B cell (primary cell): ENCODE measurements at regions not wholly inside any gene's neighbourhood (a gene's known extent, or its start where the extent isn't known, plus 50 kb on each side); places are given as distances from the start of the nearest gene placed in this dataset.

Source experiments
- ATAC-seq: fragments of 200-7000 bp; cut with Tn5 transposase; one replicate; pipeline ENCODE4 v1.10.0; 2021; ENCODE audit warnings: low read depth, mild to moderate bottlenecking, moderate number of reproducible peaks, moderate library complexity
- CTCF ChIA-PET: fragments of 350-600 bp; sonication (Branson Sonifier 250); formaldehyde crosslinking; loops from one replicate; lab custom pipeline; 2021; ENCODE audit warnings: antibody characterized with exemption, inconsistent platforms; lab: Charles Lee
- POLR2A ChIA-PET: fragments of 350-600 bp; sonication (Branson Sonifier 250); formaldehyde crosslinking; loops from one replicate; lab custom pipeline; 2021; ENCODE audit warnings: antibody characterized with exemption; lab: Charles Lee
- DNase-seq: peaks from one replicate; pipeline ENCODE4 v3.0.0; 2013
- H2AFZ ChIP-seq: 2 replicates; pipeline ENCODE4 v1.6.1; 2012; ENCODE audit warnings: mild to moderate bottlenecking, low read depth, low read length; ENCODE audit not compliant: insufficient read depth, poor library complexity, severe bottlenecking
- H3K27ac ChIP-seq, 2 donors: 1 replicate in 1 of 2; 2 replicates in 1 of 2; pipeline ENCODE4 v1.5.1; 2012 to 2013; ENCODE audit warnings: low read length in 2 of 2, mild to moderate bottlenecking in 2 of 2, moderate library complexity in 1 of 2
- H3K27me3 ChIP-seq, 4 experiments: fragments of 200-600 bp in 1 of 4; sonication (generic) in 1 of 4; replicated peaks in 1 of 4; 1 replicate in 2 of 4; 2 replicates in 2 of 4; pipeline versions ENCODE4 v1.6.1 to v1.7.0; 2013 to 2016; ENCODE audit warnings: low read length in 3 of 4, mild to moderate bottlenecking in 2 of 4, mixed read lengths in 1 of 4, moderate library complexity in 1 of 4; ENCODE audit not compliant: insufficient read depth in 4 of 4, control insufficient read depth in 3 of 4; ENCODE audit errors: control extremely low read depth in 1 of 4
- H3K36me3 ChIP-seq, 2 experiments: replicated peaks in 1 of 2; 1 replicate in 1 of 2; 2 replicates in 1 of 2; pipeline versions ENCODE4 v1.6.1 to v1.7.1; 2013; ENCODE audit warnings: low read length in 1 of 2; ENCODE audit not compliant: insufficient read depth in 2 of 2, control insufficient read depth in 1 of 2; ENCODE audit errors: control extremely low read depth in 1 of 2, extremely low read depth in 1 of 2
- H3K4me1 ChIP-seq, 2 donors: fragments of 200-600 bp in 1 of 2; sonication (generic) in 1 of 2; 1 replicate in 1 of 2; 2 replicates in 1 of 2; pipeline versions ENCODE4 v1.5.1 to v1.6.1; 2013 to 2017; ENCODE audit warnings: low read length in 2 of 2; ENCODE audit not compliant: control insufficient read depth in 2 of 2, insufficient read depth in 2 of 2
- H3K4me2 ChIP-seq: replicated peaks from 2 replicates; pipeline ENCODE3; 2012; ENCODE audit warnings: mild to moderate bottlenecking, low read depth, low read length; ENCODE audit not compliant: poor library complexity, severe bottlenecking
- H3K4me3 ChIP-seq, 5 experiments: fragments of 200-600 bp in 1 of 5; sonication (generic) in 1 of 5; 1 replicate in 3 of 5; 2 replicates in 2 of 5; pipeline versions ENCODE4 v1.5.1 to v1.7.0; 2011 to 2016; ENCODE audit warnings: low read length in 4 of 5, mild to moderate bottlenecking in 4 of 5, low read depth in 2 of 5, control low read depth in 1 of 5, moderate library complexity in 1 of 5; ENCODE audit not compliant: insufficient read depth in 1 of 5; ENCODE audit errors: control extremely low read depth in 1 of 5, extremely low read depth in 1 of 5
- H3K79me2 ChIP-seq: fragments of 200-600 bp; sonication (generic); one replicate; pipeline ENCODE4 v1.6.0; 2016; ENCODE audit warnings: low read length; ENCODE audit not compliant: control insufficient read depth, insufficient read depth
- H3K9ac ChIP-seq: fragments of 200-600 bp; sonication (generic); 2 replicates; pipeline ENCODE4 v1.6.1; 2017; ENCODE audit warnings: mild to moderate bottlenecking, low read length, moderate library complexity
- H3K9me3 ChIP-seq, 3 donors: one replicate each; pipeline versions ENCODE4 v1.6.1 to v1.7.1; 2013; ENCODE audit warnings: low read length in 2 of 3; ENCODE audit not compliant: control insufficient read depth in 2 of 3, insufficient read depth in 1 of 3; ENCODE audit errors: control extremely low read depth in 1 of 3
- H4K20me1 ChIP-seq: 2 replicates; pipeline ENCODE4 v1.6.0; 2012; ENCODE audit warnings: mild to moderate bottlenecking, low read length; ENCODE audit not compliant: insufficient read depth, control insufficient read depth, poor library complexity, severe bottlenecking
- H3K27ac Mint-ChIP-seq: one replicate; pipeline ENCODE4 v1.8.0; 2021; ENCODE audit warnings: mixed read lengths
- H3K27me3 Mint-ChIP-seq: one replicate; pipeline ENCODE4 v1.8.0; 2021; ENCODE audit warnings: mixed read lengths
- H3K4me1 Mint-ChIP-seq: one replicate; pipeline ENCODE4 v1.8.0; 2021; ENCODE audit warnings: mixed read lengths
- H3K4me3 Mint-ChIP-seq: one replicate; pipeline ENCODE4 v1.8.0; 2021; ENCODE audit warnings: mixed read lengths
- H3K9me3 Mint-ChIP-seq: one replicate; pipeline ENCODE4 v1.8.0; 2022; ENCODE audit warnings: mixed read lengths; ENCODE audit not compliant: insufficient read depth
- CTCF ChIP-seq: fragments of 200-600 bp; IDR thresholded peaks from one replicate; pipeline ENCODE4 v1.8.0; 2022; ENCODE audit warnings: antibody characterized with exemption, mild to moderate bottlenecking
- EZH2 ChIP-seq: IDR thresholded peaks from 2 replicates; pipeline ENCODE4 v1.6.1; 2012; ENCODE audit warnings: borderline replicate concordance, low read depth, mild to moderate bottlenecking, moderate library complexity, low read length; ENCODE audit not compliant: insufficient read depth, poor library complexity, severe bottlenecking
- WGBS: methylation state at CpG from one replicate; pipeline ENCODE4 v1.1.5; 2013; ENCODE audit warnings: missing lambda C conversion rate; ENCODE audit not compliant: insufficient coverage; 5-methylcytosine and 5-hydroxymethylcytosine counted together
- intact Hi-C: fragments of 100-400 bp; cut with micrococcal nuclease; formaldehyde crosslinking; loops from one replicate; pipeline ENCODE4 v1.10.0; 2022

GRCh38 chr11:92297567-92298553 is 73.2 kb downstream of the FAT3 start:
- Mint-ChIP-seq H3K9me3 (no peaks in the 10 kb centered on the region), H3K27me3 (no peaks in the 10 kb centered on the region), H3K27ac (no peak overlapping the region), H3K4me3 (no peak overlapping the region), H3K4me1 (no peaks in the 10 kb centered on the region)
- no peaks in the 10 kb centered on the region for H3K27me3 ChIP-seq
- no peak overlapping the region for H2AFZ ChIP-seq
- no peak overlapping the region for H3K4me3 ChIP-seq
- H3K4me2 ChIP-seq, result no peak overlapping the region
- POLR2A ChIA-PET, result no interaction called here
- no peak for TF ChIP-seq EZH2
- TF ChIP-seq CTCF, result no peak
- H4K20me1 ChIP-seq, result no peaks in the 10 kb centered on the region
- no peak overlapping the region for H3K9ac ChIP-seq
- ATAC-seq, result no peak
- no peaks in the 10 kb centered on the region for H3K4me1 ChIP-seq
- CTCF ChIA-PET, result no interaction called here
- H3K27ac ChIP-seq, result no peak overlapping the region
- no peaks in the 10 kb centered on the region for H3K79me2 ChIP-seq
- H3K36me3 ChIP-seq, result no peaks in the 10 kb centered on the region
- no peaks in the 10 kb centered on the region for H3K9me3 ChIP-seq
- 87% methylated on average over 3 of the region's 3 CpGs for WGBS
- DNase-seq, result no peak
- intact Hi-C loops, result no loop called here

DNA sequence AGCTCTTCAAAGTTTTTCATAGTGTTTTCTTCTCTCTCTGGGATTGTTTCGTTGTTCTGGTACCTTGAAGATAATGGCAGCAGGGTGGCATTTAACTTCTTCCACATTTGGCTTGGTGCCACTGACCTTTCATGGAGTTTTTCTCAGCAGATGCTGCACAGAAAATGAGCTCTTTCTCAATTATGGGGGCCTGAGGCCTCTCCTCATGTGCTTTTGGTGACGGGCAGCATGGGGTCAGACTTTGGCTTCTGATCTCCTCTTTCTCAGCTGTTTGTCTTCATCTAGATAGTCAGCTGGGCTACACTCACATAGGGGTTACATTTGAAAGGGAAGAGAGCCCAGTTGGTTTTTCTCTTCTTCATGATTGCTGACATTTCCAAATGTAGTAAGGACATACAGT is 76.3 kb downstream of the FAT3 start:
- H3K36me3 ChIP-seq, result no peaks in the 10 kb centered on the region
- Mint-ChIP-seq H3K27ac (no peak overlapping the region), H3K27me3 (no peaks in the 10 kb centered on the region), H3K4me1 (no peaks in the 10 kb centered on the region), H3K4me3 (no peak overlapping the region), H3K9me3 (peaks cover 3% of the 10 kb centered on the region)
- no peaks in the 10 kb centered on the region for H3K9me3 ChIP-seq
- no peak overlapping the region for H3K4me2 ChIP-seq
- DNase-seq (no peak), ATAC-seq (no peak)
- no peaks in the 10 kb centered on the region for H3K4me1 ChIP-seq
- no peaks in the 10 kb centered on the region for H4K20me1 ChIP-seq
- TF ChIP-seq CTCF (no peak), EZH2 (no peak)
- H3K9ac ChIP-seq, result no peak overlapping the region
- intact Hi-C loops, result no loop called here
- no peaks in the 10 kb centered on the region for H3K79me2 ChIP-seq
- H3K27ac ChIP-seq, result no peak overlapping the region
- WGBS, result no CpG with 5 or more reads among the region's 2 CpGs
- ChIA-PET CTCF (no interaction called here), POLR2A (no interaction called here)
- no peaks in the 10 kb centered on the region for H3K27me3 ChIP-seq
- no peak overlapping the region for H3K4me3 ChIP-seq
- no peak overlapping the region for H2AFZ ChIP-seq
